GM23248 (cell line): ENCODE measurements at regions not wholly inside any gene's neighbourhood (a gene's known extent, or its start where the extent isn't known, plus 50 kb on each side); places are given as distances from the start of the nearest gene placed in this dataset.
"Not testable (repeated sequence)": the region's sequence is repeated elsewhere in the genome, so short reads cannot be mapped to it uniquely, and the experiment has no call there.

Experiments
- EZH2 ChIP-seq: fragments of 200-600 bp; sonication (generic); IDR thresholded peaks from 2 replicates; pipeline ENCODE4 v1.6.1; 2018; ENCODE audit warnings: antibody characterized with exemption, mild to moderate bottlenecking; ENCODE audit not compliant: insufficient read depth, poor library complexity, severe bottlenecking
- EZH2phosphoT487 ChIP-seq: fragments of 200-600 bp; sonication (generic); IDR thresholded peaks from 2 replicates; pipeline ENCODE4 v1.6.1; 2018; ENCODE audit warnings: antibody characterized with exemption, moderate library complexity, mild to moderate bottlenecking, low read depth; ENCODE audit not compliant: insufficient read depth

- not testable (repeated sequence) for TF ChIP-seq EZH2, EZH2phosphoT487
These were observed 470.6 kb downstream of the NAV3 start for GRCh38 chr12:78301282-78301681.
